IMR-90 (cell line): ENCODE measurements at regions not wholly inside any gene's neighbourhood (a gene's known extent, or its start where the extent isn't known, plus 50 kb on each side); places are given as distances from the start of the nearest gene placed in this dataset.

Experiments
- ATAC-seq: fragments of 200-7000 bp; cut with Tn5 transposase; 2 replicates; pipeline ENCODE4 v1.9.1; 2020; ENCODE audit warnings: low read depth, mild to moderate bottlenecking, moderate library complexity
- BruUV-seq: library from RNA; stranded (reverse); fragments of 400-500 nt; replicated peaks from 2 replicates; lab custom pipeline; 2021; lab: Mats Ljungman, UMichigan
- CTCF ChIA-PET: fragments of 300-600 bp; formaldehyde crosslinking; extraction: SDS; loops from one replicate; lab custom pipeline; 2021; ENCODE audit warnings: antibody characterized with exemption; lab: Yijun Ruan, JAX
- POLR2A ChIA-PET: fragments of 300-600 bp; sonication (Branson Sonifier 250); formaldehyde crosslinking; loops from one replicate; lab custom pipeline; 2022; ENCODE audit warnings: antibody characterized with exemption; ENCODE audit not compliant: unreplicated experiment; lab: Charles Lee
- DNase-seq: peaks from one replicate; pipeline ENCODE4 v3.0.0; 2013
- H2AFZ ChIP-seq: replicated peaks from 2 replicates; pipeline ENCODE3; 2013; ENCODE audit warnings: low read length, mild to moderate bottlenecking; ENCODE audit not compliant: poor library complexity
- H2AK5ac ChIP-seq: 2 replicates; pipeline ENCODE4 v1.6.1; 2013; ENCODE audit warnings: low read depth, low read length, inconsistent platforms
- H2AK9ac ChIP-seq: replicated peaks from 2 replicates; pipeline ENCODE3; 2013; ENCODE audit warnings: mild to moderate bottlenecking, low read depth, low read length, moderate library complexity; ENCODE audit not compliant: poor library complexity
- H2BK120ac ChIP-seq: 2 replicates; pipeline ENCODE4 v1.6.1; 2013; ENCODE audit warnings: low read depth, low read length, inconsistent platforms
- H2BK15ac ChIP-seq: 3 replicates; pipeline ENCODE4 v1.6.1; 2013; ENCODE audit warnings: low read depth, low read length, inconsistent platforms
- H2BK20ac ChIP-seq: 2 replicates; pipeline ENCODE4 v1.6.1; 2013; ENCODE audit warnings: low read depth, mild to moderate bottlenecking, inconsistent platforms, low read length, moderate library complexity
- H2BK5ac ChIP-seq: 2 replicates; pipeline ENCODE4 v1.6.1; 2013; ENCODE audit warnings: mild to moderate bottlenecking, low read depth, low read length, inconsistent platforms; ENCODE audit not compliant: poor library complexity, severe bottlenecking
- H3K14ac ChIP-seq: replicated peaks from 2 replicates; pipeline ENCODE4 v1.6.1; 2013; ENCODE audit warnings: low read depth, low read length, inconsistent platforms
- H3K18ac ChIP-seq: 2 replicates; pipeline ENCODE4 v1.6.1; 2013; ENCODE audit warnings: low read depth, low read length, control low read depth
- H3K23ac ChIP-seq: 2 replicates; pipeline ENCODE4 v1.6.1; 2013; ENCODE audit warnings: low read depth, low read length, inconsistent platforms
- H3K27ac ChIP-seq: 2 replicates; pipeline ENCODE4 v1.5.1; 2013; ENCODE audit warnings: mild to moderate bottlenecking, control low read depth, low read length; ENCODE audit not compliant: insufficient read depth
- H3K27me3 ChIP-seq: 2 replicates; pipeline ENCODE4 v1.6.1; 2013; ENCODE audit warnings: low read length; ENCODE audit not compliant: control insufficient read depth, insufficient read depth
- H3K36me3 ChIP-seq: 2 replicates; pipeline ENCODE4 v1.6.1; 2013; ENCODE audit warnings: low read length, mixed read lengths; ENCODE audit not compliant: control insufficient read depth, insufficient read depth
- H3K4ac ChIP-seq: 2 replicates; pipeline ENCODE4 v1.6.1; 2013; ENCODE audit warnings: low read depth, low read length, inconsistent platforms
- H3K4me1 ChIP-seq: 2 replicates; pipeline ENCODE4 v1.6.1; 2013; ENCODE audit warnings: low read length, mixed read lengths; ENCODE audit not compliant: control insufficient read depth, insufficient read depth
- H3K4me2 ChIP-seq: 2 replicates; pipeline ENCODE4 v1.6.1; 2013; ENCODE audit warnings: low read depth, mild to moderate bottlenecking, control low read depth, low read length, moderate library complexity
- H3K4me3 ChIP-seq: 2 replicates; pipeline ENCODE4 v1.5.1; 2013; ENCODE audit warnings: low read depth, mild to moderate bottlenecking, control low read depth, low read length, moderate library complexity; ENCODE audit not compliant: insufficient read depth
- H3K56ac ChIP-seq: 2 replicates; pipeline ENCODE4 v1.6.1; 2013; ENCODE audit warnings: low read length, inconsistent platforms; ENCODE audit not compliant: insufficient read depth; ENCODE audit errors: extremely low read depth
- H3K79me1 ChIP-seq, 2 experiments: 2 replicates each; pipeline ENCODE4 v1.6.1; 2013; ENCODE audit warnings: low read length in 2 of 2, inconsistent platforms in 1 of 2, low read depth in 1 of 2
- H3K9ac ChIP-seq: 2 replicates; pipeline ENCODE4 v1.6.1; 2013; ENCODE audit warnings: low read depth, low read length, control low read depth
- H3K9me1 ChIP-seq: 2 replicates; pipeline ENCODE4 v1.6.1; 2013; ENCODE audit warnings: low read length, inconsistent platforms; ENCODE audit not compliant: insufficient read depth
- H3K9me3 ChIP-seq: 2 replicates; pipeline ENCODE4 v1.6.1; 2013; ENCODE audit warnings: low read length; ENCODE audit not compliant: control insufficient read depth, insufficient read depth
- H4K20me1 ChIP-seq: 2 replicates; pipeline ENCODE4 v1.6.1; 2013; ENCODE audit warnings: low read length, inconsistent platforms; ENCODE audit not compliant: insufficient read depth
- H4K5ac ChIP-seq: 2 replicates; pipeline ENCODE4 v1.6.1; 2013; ENCODE audit warnings: mild to moderate bottlenecking, low read depth, low read length, control low read depth
- H4K8ac ChIP-seq, 2 experiments: 2 replicates each; pipeline ENCODE4 v1.6.1; 2013; ENCODE audit warnings: low read depth in 2 of 2, low read length in 2 of 2, control low read depth in 1 of 2, inconsistent platforms in 1 of 2
- H4K91ac ChIP-seq: 2 replicates; pipeline ENCODE4 v1.6.1; 2013; ENCODE audit warnings: low read depth, low read length, inconsistent platforms; ENCODE audit not compliant: insufficient read depth
- BHLHE40 ChIP-seq: fragments of 150-350 bp; IDR thresholded peaks from 2 replicates; pipeline ENCODE4 v1.6.1; 2016; ENCODE audit warnings: mild to moderate bottlenecking, low read depth, low read length
- ELK1 ChIP-seq: fragments of 150-350 bp; IDR thresholded peaks from 2 replicates; pipeline ENCODE4 v1.6.1; 2016; ENCODE audit warnings: low read depth, mild to moderate bottlenecking, low read length, moderate library complexity, borderline replicate concordance
- FOS ChIP-seq: fragments of 150-350 bp; IDR thresholded peaks from 2 replicates; pipeline ENCODE4 v1.6.1; 2016; ENCODE audit warnings: low read depth, low read length
- NFE2L2 ChIP-seq: fragments of 150-350 bp; IDR thresholded peaks from 2 replicates; pipeline ENCODE4 v1.6.1; 2016; ENCODE audit warnings: low read depth, mild to moderate bottlenecking, low read length
- POLR2A ChIP-seq: IDR thresholded peaks from 2 replicates; pipeline ENCODE4 v1.6.1; 2012; ENCODE audit warnings: mild to moderate bottlenecking, low read depth, low read length
- RCOR1 ChIP-seq: IDR thresholded peaks from 2 replicates; pipeline ENCODE4 v1.6.1; 2012; ENCODE audit warnings: mild to moderate bottlenecking, low read length, improper control_type of control experiment; ENCODE audit not compliant: insufficient replicate concordance
- RFX5 ChIP-seq: IDR thresholded peaks from 2 replicates; pipeline ENCODE4 v1.8.0; 2012; ENCODE audit warnings: low read depth, mild to moderate bottlenecking, low read length, moderate library complexity
- WGBS, 2 experiments: methylation state at CpG; one replicate each; pipeline versions ENCODE4 v1.1.5 to v1.1.7; 2013; ENCODE audit warnings: missing lambda C conversion rate in 2 of 2; ENCODE audit not compliant: insufficient read length in 1 of 2; ENCODE audit errors: extremely low coverage in 2 of 2; 5-methylcytosine and 5-hydroxymethylcytosine counted together
- dilution Hi-C: fragments of 300-500 bp; cut with HindIII; formaldehyde crosslinking; loops from one replicate; pipeline ENCODE4 v1.14.3; 2018; ENCODE audit warnings: low sequenced_read_pairs; ENCODE audit not compliant: unreplicated experiment
- in situ Hi-C: fragments of 300-500 bp; cut with MboI; formaldehyde crosslinking; loops from 3 replicates; pipeline ENCODE4 v1.14.3; 2019; ENCODE audit warnings: low sequenced_read_pairs, inconsistent platforms, mixed read lengths
- intact Hi-C: fragments of 100-400 bp; cut with micrococcal nuclease; formaldehyde crosslinking; loops from 2 replicates; pipeline ENCODE4 v1.10.0; 2022

DNA sequence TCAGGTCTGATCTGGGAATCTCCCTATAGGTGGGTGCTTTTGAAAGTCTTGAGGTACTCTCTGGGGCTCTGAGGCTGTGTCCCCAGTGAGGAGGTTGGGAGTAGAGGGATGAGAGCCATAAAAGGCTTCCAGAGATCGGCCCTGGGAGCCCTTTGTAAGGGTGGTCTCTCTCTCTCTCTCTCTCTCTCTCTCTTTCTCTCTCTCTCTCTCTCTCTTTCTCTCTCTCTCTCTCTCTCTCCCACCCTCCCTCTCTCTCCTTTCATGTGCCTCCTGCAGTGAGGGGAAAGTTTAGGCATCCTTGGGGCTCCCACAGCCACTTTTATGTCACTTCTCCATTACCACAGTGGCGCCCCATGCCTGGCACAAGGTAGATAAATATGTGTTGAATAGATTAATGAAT is 271.3 kb upstream of the N4BP1 start:
- no TSS peak for BruUV-seq
- H4K5ac ChIP-seq, result no peak overlapping the region

More for the DNA sequence above, 271.3 kb upstream of the N4BP1 start:
- H2AFZ ChIP-seq, result no peak overlapping the region
- DNase-seq (no peak), ATAC-seq (no peak)
- H3K4me2 ChIP-seq, result no peak overlapping the region
- no peak overlapping the region for H2BK120ac ChIP-seq
- H3K14ac ChIP-seq, result no peak overlapping the region
- H3K4me3 ChIP-seq, result no peak overlapping the region
- no CpG with 5 or more reads among the region's 2 CpGs for WGBS, 2 experiments
- H3K4me1 ChIP-seq, result no peaks in the 10 kb centered on the region
- no peak overlapping the region for H2BK5ac ChIP-seq
- no peak overlapping the region for H3K23ac ChIP-seq
- no peak overlapping the region for H3K4ac ChIP-seq
- in situ Hi-C loops (no loop called here), intact Hi-C loops (no loop called here), dilution Hi-C loops (no loop called here)
- ChIA-PET POLR2A (no interaction called here), CTCF (no interaction called here)
- H3K36me3 ChIP-seq, result no peaks in the 10 kb centered on the region
- no peak overlapping the region for H3K27ac ChIP-seq
- H3K9me1 ChIP-seq, result no peaks in the 10 kb centered on the region
- no peaks in the 10 kb centered on the region for H3K9me3 ChIP-seq
- H3K18ac ChIP-seq, result no peak overlapping the region
- H3K9ac ChIP-seq, result no peak overlapping the region
- no peak overlapping the region for H4K91ac ChIP-seq
- no peak overlapping the region for H2BK15ac ChIP-seq
- no peak overlapping the region for H3K56ac ChIP-seq
- H4K8ac ChIP-seq, result no peak overlapping the region
- no peak overlapping the region for H2BK20ac ChIP-seq
- H3K27me3 ChIP-seq, result no peaks in the 10 kb centered on the region
- no peaks in the 10 kb centered on the region for H3K79me1 ChIP-seq
- no peaks in the 10 kb centered on the region for H4K20me1 ChIP-seq
- H2AK9ac ChIP-seq, result no peak overlapping the region
- H2AK5ac ChIP-seq, result no peak overlapping the region
- TF ChIP-seq RFX5 (no peak), FOS (no peak), NFE2L2 (no peak), POLR2A (no peak), ELK1 (no peak), BHLHE40 (no peak), RCOR1 (no peak)
